Caco-2 (cell line): ENCODE measurements at regions not wholly inside any gene's neighbourhood (a gene's known extent, or its start where the extent isn't known, plus 50 kb on each side); places are given as distances from the start of the nearest gene placed in this dataset.

Experiments
- BruUV-seq: library from RNA; stranded (reverse); fragments of 400-500 nt; replicated peaks from 2 replicates; lab custom pipeline; 2021; lab: Mats Ljungman, UMichigan
- CTCF ChIA-PET: fragments of 300-600 bp; sonication (Branson Sonifier 250); formaldehyde crosslinking; loops from one replicate; lab custom pipeline; 2022; ENCODE audit warnings: antibody characterized with exemption; lab: Charles Lee
- POLR2A ChIA-PET: fragments of 300-600 bp; sonication (Branson Sonifier 250); formaldehyde crosslinking; loops from one replicate; lab custom pipeline; 2022; ENCODE audit warnings: antibody characterized with exemption; lab: Charles Lee
- DNase-seq, 2 experiments: peaks; one replicate each; pipeline versions ENCODE4 v3.0.0 to v3.0.0-alpha.2; 2020 to 2022
- H3K27me3 ChIP-seq: replicated peaks from 2 replicates; pipeline ENCODE4 v1.6.0; 2011; ENCODE audit warnings: low read length; ENCODE audit not compliant: control insufficient read depth, insufficient read depth
- H3K36me3 ChIP-seq: 2 replicates; pipeline ENCODE4 v1.5.1; 2011; ENCODE audit warnings: low read length; ENCODE audit not compliant: control insufficient read depth, insufficient read depth
- H3K4me1 ChIP-seq: fragments of 250-450 bp; sonication (Bioruptor Pico); 2 replicates; pipeline ENCODE4 v1.5.1; 2020; ENCODE audit warnings: mild to moderate bottlenecking
- H3K4me3 ChIP-seq: 2 replicates; pipeline ENCODE4 v1.5.1; 2011; ENCODE audit warnings: low read depth, mild to moderate bottlenecking, control low read depth, low read length
- H3K9me3 ChIP-seq: fragments of 250-450 bp; sonication (Bioruptor Pico); 2 replicates; pipeline ENCODE4 v1.5.1; 2020; ENCODE audit warnings: mild to moderate bottlenecking, moderate library complexity
- H3K27ac Mint-ChIP-seq: one replicate; pipeline ENCODE4 v1.8.0; 2022; ENCODE audit warnings: mixed read lengths; ENCODE audit not compliant: unreplicated experiment
- H3K27me3 Mint-ChIP-seq: one replicate; pipeline ENCODE4 v1.8.0; 2022; ENCODE audit warnings: mixed read lengths; ENCODE audit not compliant: insufficient read depth, unreplicated experiment
- H3K36me3 Mint-ChIP-seq: one replicate; pipeline ENCODE4 v1.8.0; 2022; ENCODE audit warnings: mild to moderate bottlenecking, mixed read lengths; ENCODE audit not compliant: insufficient read depth, unreplicated experiment
- H3K4me1 Mint-ChIP-seq: one replicate; pipeline ENCODE4 v1.8.0; 2022; ENCODE audit warnings: low read depth, mixed read lengths; ENCODE audit not compliant: unreplicated experiment
- H3K4me3 Mint-ChIP-seq: one replicate; pipeline ENCODE4 v1.8.0; 2022; ENCODE audit warnings: mild to moderate bottlenecking, moderate library complexity, mixed read lengths; ENCODE audit not compliant: unreplicated experiment
- H3K9me3 Mint-ChIP-seq: one replicate; pipeline ENCODE4 v1.8.0; 2022; ENCODE audit warnings: mixed read lengths; ENCODE audit not compliant: unreplicated experiment
- CTCF ChIP-seq, 2 experiments: fragments of 200-600 bp in 1 of 2; IDR thresholded peaks; 1 replicate in 1 of 2; 2 replicates in 1 of 2; pipeline versions ENCODE4 v1.5.1 to v1.8.0; 2011 to 2022; ENCODE audit warnings: antibody characterized with exemption in 1 of 2, control low read depth in 1 of 2, inconsistent platforms in 1 of 2, low read depth in 1 of 2, low read length in 1 of 2, mild to moderate bottlenecking in 1 of 2, moderate library complexity in 1 of 2; ENCODE audit not compliant: insufficient read depth in 1 of 2, severe bottlenecking in 1 of 2, unreplicated experiment in 1 of 2
- intact Hi-C: fragments of 100-400 bp; cut with micrococcal nuclease; formaldehyde crosslinking; loops from one replicate; pipeline ENCODE4 v1.10.0; 2022; ENCODE audit not compliant: unreplicated experiment

GRCh38 chr4:138595171-138595570 is 353.0 kb upstream of the SLC7A11 start:
- no peaks in the 10 kb centered on the region for H3K9me3 Mint-ChIP-seq
- peaks cover 6% of the 10 kb centered on the region for H3K27me3 Mint-ChIP-seq
- no peaks in the 10 kb centered on the region for H3K27me3 ChIP-seq
- H3K36me3 Mint-ChIP-seq, result no peaks in the 10 kb centered on the region
- intact Hi-C loops, result no loop called here
- TF ChIP-seq CTCF (IDR thresholded peaks at IDR 0.05; ENCODE audit: insufficient read depth in 1 of 2, low read depth in 1 of 2, low read length in 1 of 2, severe bottlenecking in 1 of 2, unreplicated experiment in 1 of 2), result no peak
- DNase-seq, result no peak
- no peaks in the 10 kb centered on the region for H3K4me1 ChIP-seq
- ChIA-PET CTCF (no interaction called here), POLR2A (no interaction called here)
- no peak overlapping the region for H3K27ac Mint-ChIP-seq
- H3K36me3 ChIP-seq, result no peaks in the 10 kb centered on the region
- H3K9me3 ChIP-seq, result no peaks in the 10 kb centered on the region
- H3K4me1 Mint-ChIP-seq, result no peaks in the 10 kb centered on the region
- no peak overlapping the region for H3K4me3 ChIP-seq
- no peak overlapping the region for H3K4me3 Mint-ChIP-seq
- no TSS peak for BruUV-seq

GRCh38 chr4:138592796-138593195 is 350.6 kb upstream of the SLC7A11 start:
- no peak overlapping the region for H3K4me3 Mint-ChIP-seq
- peaks cover 6% of the 10 kb centered on the region for H3K27me3 Mint-ChIP-seq
- ChIA-PET POLR2A (no interaction called here), CTCF (no interaction called here)
- Histone ChIP-seq H3K27me3 (no peaks in the 10 kb centered on the region), H3K4me1 (no peaks in the 10 kb centered on the region), H3K4me3 (no peak overlapping the region), H3K9me3 (no peaks in the 10 kb centered on the region), H3K36me3 (no peaks in the 10 kb centered on the region)
- H3K9me3 Mint-ChIP-seq, result no peaks in the 10 kb centered on the region
- no peaks in the 10 kb centered on the region for H3K36me3 Mint-ChIP-seq
- TF ChIP-seq CTCF (IDR thresholded peaks at IDR 0.05; ENCODE audit: insufficient read depth in 1 of 2, low read depth in 1 of 2, low read length in 1 of 2, severe bottlenecking in 1 of 2, unreplicated experiment in 1 of 2), result no peak
- H3K4me1 Mint-ChIP-seq, result no peaks in the 10 kb centered on the region
- no TSS peak for BruUV-seq
- DNase-seq, result no peak
- H3K27ac Mint-ChIP-seq, result no peak overlapping the region
- intact Hi-C loops, result no loop called here

- no peak overlapping the region for H3K4me3 ChIP-seq
- no peaks in the 10 kb centered on the region for H3K9me3 ChIP-seq
- Mint-ChIP-seq H3K36me3 (no peaks in the 10 kb centered on the region), H3K27ac (no peak overlapping the region), H3K27me3 (peaks cover 3% of the 10 kb centered on the region), H3K9me3 (no peaks in the 10 kb centered on the region), H3K4me1 (no peaks in the 10 kb centered on the region), H3K4me3 (no peak overlapping the region)
- BruUV-seq, result no TSS peak
- no peaks in the 10 kb centered on the region for H3K27me3 ChIP-seq
- H3K36me3 ChIP-seq, result no peaks in the 10 kb centered on the region
- TF ChIP-seq CTCF (IDR thresholded peaks at IDR 0.05; ENCODE audit: insufficient read depth in 1 of 2, low read depth in 1 of 2, low read length in 1 of 2, severe bottlenecking in 1 of 2, unreplicated experiment in 1 of 2), result no peak
- no peak for DNase-seq
- CTCF ChIA-PET, result no interaction called here
- H3K4me1 ChIP-seq, result no peaks in the 10 kb centered on the region
- POLR2A ChIA-PET, result no interaction called here
- intact Hi-C loops, result no loop called here
These were observed 349.7 kb upstream of the SLC7A11 start for GRCh38 chr4:138591808-138592207.
